ENCODE measurements at regions not wholly inside any gene's neighbourhood (a gene's known extent, or its start where the extent isn't known, plus 50 kb on each side); places are given as distances from the start of the nearest gene placed in this dataset.
A peak's percentile ranks its signal among the peaks of the same experiment; 100 is the strongest.

- TF ChIP-seq PATZ1 (CRISPR knock-in tag; IDR thresholded peaks at IDR 0.05; ENCODE audit: borderline replicate concordance) (no peak), ERF (CRISPR knock-in tag; IDR thresholded peaks at IDR 0.05) (no peak), SMAD1 (IDR thresholded peaks at IDR 0.05; ENCODE audit: low read depth, low read length, partially characterized antibody) (no peak), PTBP1 (IDR thresholded peaks at IDR 0.05; ENCODE audit: low read depth, low read length) (no peak), GATA2 (CRISPR knock-in tag; IDR thresholded peaks at IDR 0.05) (peak; percentile 53; the same call in 1 of the 2 replicates), IFI16 (CRISPR knock-in tag; IDR thresholded peaks at IDR 0.05) (no peak), USF2 (CRISPR knock-in tag; IDR thresholded peaks at IDR 0.05) (no peak), FOXJ2 (tag; IDR thresholded peaks at IDR 0.05) (no peak), TAL1 (IDR thresholded peaks at IDR 0.05) (peak; percentile 71), STAT5A (IDR thresholded peaks at IDR 0.05; ENCODE audit: borderline replicate concordance, low read length) (peak; percentile 51; the same call in 1 of the 2 replicates), CREB3L1 (IDR thresholded peaks at IDR 0.05; ENCODE audit: borderline replicate concordance, low read depth) (no peak), NR2C2 (CRISPR knock-in tag; IDR thresholded peaks at IDR 0.05) (no peak), NR2C2 (tag; IDR thresholded peaks at IDR 0.05) (peak; percentile 34; the same call in 1 of the 2 replicates), NR3C1 (CRISPR knock-in tag; IDR thresholded peaks at IDR 0.05) (no peak), RUNX1 (IDR thresholded peaks at IDR 0.05; ENCODE audit: low read depth) (no peak), BRCA1 (IDR thresholded peaks at IDR 0.05) (no peak), BRCA1 (CRISPR knock-in tag; IDR thresholded peaks at IDR 0.05) (no peak), E2F6 (IDR thresholded peaks at IDR 0.05; ENCODE audit: borderline replicate concordance in 1 of 2, extremely low read depth in 1 of 2, insufficient read depth in 1 of 2, insufficient read length in 1 of 2, low read depth in 1 of 2, low read length in 1 of 2, poor library complexity in 1 of 2, severe bottlenecking in 1 of 2) (no peak), EWSR1 (IDR thresholded peaks at IDR 0.05; ENCODE audit: borderline replicate concordance, low read depth, partially characterized antibody) (no peak), HMG20B (CRISPR knock-in tag; IDR thresholded peaks at IDR 0.05) (no peak), ZBTB26 (CRISPR knock-in tag; IDR thresholded peaks at IDR 0.05) (no peak), MAFF (IDR thresholded peaks at IDR 0.05; ENCODE audit: low read length) (no peak)
These were observed 68.5 kb upstream of the STK17B start (continued) for GRCh38 chr2:196239622-196240587.
